HepG2 (cell line): ENCODE measurements at regions not wholly inside any gene's neighbourhood (a gene's known extent, or its start where the extent isn't known, plus 50 kb on each side); places are given as distances from the start of the nearest gene placed in this dataset.

Source experiments
- GPN1 ChIP-seq: sonication (generic); formaldehyde crosslinking; IDR thresholded peaks from 2 replicates; pipeline ENCODE4 v1.5.1; 2020; ENCODE audit warnings: missing genetic modification reagents, borderline replicate concordance
- LCORL ChIP-seq, 2 experiments: fragments of 450-650 bp in 1 of 2; sonication (generic) in 1 of 2; formaldehyde crosslinking in 1 of 2; IDR thresholded peaks; 2 replicates each; pipeline versions ENCODE4 v1.5.0 to v1.6.1; 2017 to 2020; ENCODE audit warnings: antibody characterized with exemption in 1 of 2, missing genetic modification reagents in 1 of 2
- MBNL3 ChIP-seq: fragments of 250-450 bp; sonication (Bioruptor Pico); conservative IDR thresholded peaks from 2 replicates; pipeline ENCODE4 v1.8.0; 2022; ENCODE audit warnings: mild to moderate bottlenecking, inconsistent platforms
- NFYB ChIP-seq: sonication (generic); formaldehyde crosslinking; IDR thresholded peaks from 2 replicates; pipeline ENCODE4 v1.4.0; 2020; ENCODE audit warnings: missing genetic modification reagents
- NPAS2 ChIP-seq: sonication (generic); formaldehyde crosslinking; IDR thresholded peaks from 2 replicates; pipeline ENCODE4 v1.8.0; 2022; ENCODE audit warnings: mild to moderate bottlenecking, missing genetic modification reagents, borderline replicate concordance
- POGK ChIP-seq: sonication (generic); formaldehyde crosslinking; conservative IDR thresholded peaks from 2 replicates; pipeline ENCODE4 v1.8.0; 2022; ENCODE audit warnings: mild to moderate bottlenecking, moderate library complexity, missing genetic modification reagents
- PPARG ChIP-seq: conservative IDR thresholded peaks from 2 replicates; pipeline ENCODE4 v1.6.1; 2016; ENCODE audit warnings: missing biosample characterization, missing genetic modification reagents
- RAD51 ChIP-seq: fragments of 450-650 bp; IDR thresholded peaks from 2 replicates; pipeline ENCODE4 v1.6.1; 2016; ENCODE audit warnings: borderline replicate concordance
- RBFOX2 ChIP-seq: fragments of 200-400 bp; formaldehyde crosslinking; IDR thresholded peaks from 2 replicates; pipeline ENCODE4 v1.6.1; 2017; ENCODE audit warnings: low read depth, mild to moderate bottlenecking, low read length
- SALL2 ChIP-seq: sonication (generic); formaldehyde crosslinking; IDR thresholded peaks from 2 replicates; pipeline ENCODE4 v1.8.1; 2023; ENCODE audit warnings: mild to moderate bottlenecking, missing genetic modification reagents, inconsistent platforms
- SOX13 ChIP-seq, 3 experiments: fragments of 450-650 bp in 1 of 3; sonication (generic) in 1 of 3; formaldehyde crosslinking in 1 of 3; IDR thresholded peaks in 2 of 3; conservative IDR thresholded peaks in 1 of 3; 2 replicates each; pipeline versions ENCODE4 v1.5.0 to v1.6.1; 2016 to 2020; ENCODE audit warnings: antibody characterized with exemption in 1 of 3, mild to moderate bottlenecking in 1 of 3, missing compliant biosample characterization in 1 of 3, missing genetic modification reagents in 1 of 3, moderate library complexity in 1 of 3
- ZFP41 ChIP-seq: sonication (generic); formaldehyde crosslinking; IDR thresholded peaks from 2 replicates; pipeline ENCODE4 v1.4.0; 2020; ENCODE audit warnings: mild to moderate bottlenecking, missing genetic modification reagents, borderline replicate concordance
- ZNF619 ChIP-seq: sonication (generic); formaldehyde crosslinking; IDR thresholded peaks from 2 replicates; pipeline ENCODE4 v1.4.0; 2020; ENCODE audit warnings: mild to moderate bottlenecking, missing genetic modification reagents
- TF ChIP-seq, protein P1 (sequence below): sonication (generic); formaldehyde crosslinking; IDR thresholded peaks from 2 replicates; pipeline ENCODE4 v1.4.0; 2020; ENCODE audit warnings: missing genetic modification reagents
- TF ChIP-seq, protein P2 (sequence below): sonication (generic); formaldehyde crosslinking; IDR thresholded peaks from 2 replicates; pipeline ENCODE4 v1.8.1; 2023; ENCODE audit warnings: mild to moderate bottlenecking, inconsistent platforms, moderate library complexity, missing genetic modification reagents, borderline replicate concordance
- TF ChIP-seq, protein P3 (sequence below): sonication (generic); formaldehyde crosslinking; IDR thresholded peaks from 2 replicates; pipeline ENCODE4 v1.4.0; 2020; ENCODE audit warnings: missing genetic modification reagents
- TF ChIP-seq, protein P4 (sequence below): IDR thresholded peaks from 2 replicates; pipeline ENCODE4 v1.6.1; 2018; ENCODE audit warnings: missing genetic modification reagents

DNA sequence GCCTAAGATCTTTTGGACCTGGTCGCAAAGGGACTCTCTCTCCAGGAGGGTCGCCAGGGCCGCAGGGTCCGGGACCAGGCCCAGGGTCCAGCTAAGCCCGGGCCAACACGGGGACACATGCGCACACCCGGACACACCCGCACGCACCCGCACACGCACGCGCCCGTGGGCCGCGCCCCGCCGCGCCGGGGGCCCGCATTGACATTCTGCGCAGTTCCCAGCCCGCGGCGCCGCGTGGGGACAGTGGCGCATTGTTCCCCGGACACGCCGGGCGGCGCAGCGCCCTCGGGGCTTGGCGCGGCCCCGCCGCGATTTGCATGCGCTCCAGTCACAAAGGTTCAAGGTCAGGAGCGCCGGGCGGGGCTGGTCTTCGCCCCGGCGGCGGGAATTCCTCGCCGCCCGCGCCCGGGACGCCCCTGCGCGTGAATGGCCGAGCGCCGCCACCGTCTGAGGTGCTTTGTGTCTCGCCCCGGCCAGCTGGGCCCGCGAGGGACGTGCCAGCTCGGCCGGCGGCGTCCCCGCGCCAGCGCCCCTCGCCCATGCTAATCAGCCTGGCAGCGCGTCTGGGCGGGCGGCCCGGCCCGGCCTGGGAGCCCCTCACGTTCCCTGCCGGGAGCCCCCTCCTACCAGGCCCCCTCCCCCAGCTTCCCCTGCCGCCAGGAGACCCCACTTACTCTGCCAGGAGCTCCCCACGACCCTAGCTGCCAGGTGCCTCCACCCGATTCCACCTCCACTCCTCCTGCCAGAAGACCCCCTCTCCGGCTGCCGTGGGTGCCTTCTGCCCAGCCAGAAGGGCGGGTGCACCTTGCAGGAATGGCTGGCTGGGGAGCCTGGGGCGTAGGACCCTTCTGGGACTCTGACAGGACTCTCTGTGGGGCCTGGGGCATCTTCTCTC is 50.5 kb upstream of the WNT7B start (continued):
- peak; percentile 67; the same call in 1 of the 2 replicates for TF ChIP-seq POGK
- no peak for TF ChIP-seq MBNL3 (CRISPR knock-in tag)
- no peak for TF ChIP-seq LCORL (IDR thresholded peaks at IDR 0.05)
- no peak for TF ChIP-seq LCORL (CRISPR knock-in tag; IDR thresholded peaks at IDR 0.05)
- TF ChIP-seq, protein P1, sequence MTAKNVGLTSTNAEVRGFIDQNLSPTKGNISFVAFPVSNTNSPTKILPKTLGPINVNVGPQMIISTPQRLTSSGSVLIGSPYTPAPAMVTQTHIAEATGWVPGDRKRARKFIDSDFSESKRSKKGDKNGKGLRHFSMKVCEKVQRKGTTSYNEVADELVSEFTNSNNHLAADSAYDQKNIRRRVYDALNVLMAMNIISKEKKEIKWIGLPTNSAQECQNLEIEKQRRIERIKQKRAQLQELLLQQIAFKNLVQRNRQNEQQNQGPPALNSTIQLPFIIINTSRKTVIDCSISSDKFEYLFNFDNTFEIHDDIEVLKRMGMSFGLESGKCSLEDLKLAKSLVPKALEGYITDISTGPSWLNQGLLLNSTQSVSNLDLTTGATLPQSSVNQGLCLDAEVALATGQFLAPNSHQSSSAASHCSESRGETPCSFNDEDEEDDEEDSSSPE (CRISPR knock-in tag) = peak; percentile 90
- TF ChIP-seq, protein P2, sequence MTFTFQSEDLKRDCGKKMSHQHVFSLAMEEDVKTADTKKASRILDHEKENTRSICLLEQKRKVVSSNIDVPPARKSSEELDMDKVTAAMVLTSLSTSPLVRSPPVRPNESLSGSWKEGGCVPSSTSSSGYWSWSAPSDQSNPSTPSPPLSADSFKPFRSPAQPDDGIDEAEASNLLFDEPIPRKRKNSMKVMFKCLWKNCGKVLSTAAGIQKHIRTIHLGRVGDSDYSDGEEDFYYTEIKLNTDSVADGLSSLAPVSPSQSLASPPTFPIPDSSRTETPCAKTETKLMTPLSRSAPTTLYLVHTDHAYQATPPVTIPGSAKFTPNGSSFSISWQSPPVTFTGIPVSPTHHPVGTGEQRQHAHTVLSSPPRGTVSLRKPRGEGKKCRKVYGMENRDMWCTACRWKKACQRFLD = no peak
- no peak for TF ChIP-seq ZNF619 (CRISPR knock-in tag)
- no peak for TF ChIP-seq NFYB
- TF ChIP-seq SOX13 (IDR thresholded peaks at IDR 0.05) = no peak
- TF ChIP-seq SOX13 (CRISPR knock-in tag; conservative IDR thresholded peaks at IDR 0.05 in 1 of 2, IDR thresholded peaks at IDR 0.05 in 1 of 2) = peak in 1 of 2 experiments; percentile 70; a peak in 2 of 4 replicates
- TF ChIP-seq, protein P3, sequence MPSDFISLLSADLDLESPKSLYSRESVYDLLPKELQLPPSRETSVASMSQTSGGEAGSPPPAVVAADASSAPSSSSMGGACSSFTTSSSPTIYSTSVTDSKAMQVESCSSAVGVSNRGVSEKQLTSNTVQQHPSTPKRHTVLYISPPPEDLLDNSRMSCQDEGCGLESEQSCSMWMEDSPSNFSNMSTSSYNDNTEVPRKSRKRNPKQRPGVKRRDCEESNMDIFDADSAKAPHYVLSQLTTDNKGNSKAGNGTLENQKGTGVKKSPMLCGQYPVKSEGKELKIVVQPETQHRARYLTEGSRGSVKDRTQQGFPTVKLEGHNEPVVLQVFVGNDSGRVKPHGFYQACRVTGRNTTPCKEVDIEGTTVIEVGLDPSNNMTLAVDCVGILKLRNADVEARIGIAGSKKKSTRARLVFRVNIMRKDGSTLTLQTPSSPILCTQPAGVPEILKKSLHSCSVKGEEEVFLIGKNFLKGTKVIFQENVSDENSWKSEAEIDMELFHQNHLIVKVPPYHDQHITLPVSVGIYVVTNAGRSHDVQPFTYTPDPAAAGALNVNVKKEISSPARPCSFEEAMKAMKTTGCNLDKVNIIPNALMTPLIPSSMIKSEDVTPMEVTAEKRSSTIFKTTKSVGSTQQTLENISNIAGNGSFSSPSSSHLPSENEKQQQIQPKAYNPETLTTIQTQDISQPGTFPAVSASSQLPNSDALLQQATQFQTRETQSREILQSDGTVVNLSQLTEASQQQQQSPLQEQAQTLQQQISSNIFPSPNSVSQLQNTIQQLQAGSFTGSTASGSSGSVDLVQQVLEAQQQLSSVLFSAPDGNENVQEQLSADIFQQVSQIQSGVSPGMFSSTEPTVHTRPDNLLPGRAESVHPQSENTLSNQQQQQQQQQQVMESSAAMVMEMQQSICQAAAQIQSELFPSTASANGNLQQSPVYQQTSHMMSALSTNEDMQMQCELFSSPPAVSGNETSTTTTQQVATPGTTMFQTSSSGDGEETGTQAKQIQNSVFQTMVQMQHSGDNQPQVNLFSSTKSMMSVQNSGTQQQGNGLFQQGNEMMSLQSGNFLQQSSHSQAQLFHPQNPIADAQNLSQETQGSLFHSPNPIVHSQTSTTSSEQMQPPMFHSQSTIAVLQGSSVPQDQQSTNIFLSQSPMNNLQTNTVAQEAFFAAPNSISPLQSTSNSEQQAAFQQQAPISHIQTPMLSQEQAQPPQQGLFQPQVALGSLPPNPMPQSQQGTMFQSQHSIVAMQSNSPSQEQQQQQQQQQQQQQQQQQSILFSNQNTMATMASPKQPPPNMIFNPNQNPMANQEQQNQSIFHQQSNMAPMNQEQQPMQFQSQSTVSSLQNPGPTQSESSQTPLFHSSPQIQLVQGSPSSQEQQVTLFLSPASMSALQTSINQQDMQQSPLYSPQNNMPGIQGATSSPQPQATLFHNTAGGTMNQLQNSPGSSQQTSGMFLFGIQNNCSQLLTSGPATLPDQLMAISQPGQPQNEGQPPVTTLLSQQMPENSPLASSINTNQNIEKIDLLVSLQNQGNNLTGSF (CRISPR knock-in tag) = no peak
- no peak for TF ChIP-seq NPAS2 (CRISPR knock-in tag)
- TF ChIP-seq RAD51 = no peak
- TF ChIP-seq RBFOX2 = peak; percentile 33; the same call in 1 of the 2 replicates
- TF ChIP-seq SALL2 = peak; percentile 45; the same call in 1 of the 2 replicates
- TF ChIP-seq, protein P4, sequence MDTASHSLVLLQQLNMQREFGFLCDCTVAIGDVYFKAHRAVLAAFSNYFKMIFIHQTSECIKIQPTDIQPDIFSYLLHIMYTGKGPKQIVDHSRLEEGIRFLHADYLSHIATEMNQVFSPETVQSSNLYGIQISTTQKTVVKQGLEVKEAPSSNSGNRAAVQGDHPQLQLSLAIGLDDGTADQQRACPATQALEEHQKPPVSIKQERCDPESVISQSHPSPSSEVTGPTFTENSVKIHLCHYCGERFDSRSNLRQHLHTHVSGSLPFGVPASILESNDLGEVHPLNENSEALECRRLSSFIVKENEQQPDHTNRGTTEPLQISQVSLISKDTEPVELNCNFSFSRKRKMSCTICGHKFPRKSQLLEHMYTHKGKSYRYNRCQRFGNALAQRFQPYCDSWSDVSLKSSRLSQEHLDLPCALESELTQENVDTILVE = peak; percentile 58; the same call in 1 of the 2 replicates
- TF ChIP-seq PPARG (CRISPR knock-in tag) = 0 out of 2 replicates have a peak, but pooled peaks have one; percentile 47
- no peak for TF ChIP-seq GPN1 (CRISPR knock-in tag)
- no peak for TF ChIP-seq ZFP41 (CRISPR knock-in tag)
